K562 (cell line): ENCODE measurements at regions not wholly inside any gene's neighbourhood (a gene's known extent, or its start where the extent isn't known, plus 50 kb on each side); places are given as distances from the start of the nearest gene placed in this dataset.

Source experiments
- ATAC-seq: fragments of 200-7000 bp; cut with Tn5 transposase; 3 replicates; pipeline ENCODE4 v1.9.1; 2020; ENCODE audit warnings: moderate library complexity
- BruUV-seq: library from RNA; stranded (reverse); fragments of 400-500 nt; replicated peaks from 2 replicates; lab custom pipeline; 2021; lab: Mats Ljungman, UMichigan
- CTCF ChIA-PET: fragments of 300-600 bp; formaldehyde crosslinking; extraction: SDS; loops from one replicate; lab custom pipeline; 2021; ENCODE audit warnings: low intra/inter-chr PET ratio; lab: Yijun Ruan, JAX
- POLR2A ChIA-PET: fragments of 300-600, 350-650 bp; sonication (Branson Sonifier 250); formaldehyde crosslinking; extraction: SDS; loops from one replicate; lab custom pipeline; 2021; ENCODE audit warnings: antibody characterized with exemption, inconsistent platforms; lab: Yijun Ruan, JAX
- DNase-seq, 4 experiments: peaks; one replicate each; pipeline versions ENCODE4 v3.0.0 to v3.0.0-alpha.2; 2011 to 2018; ENCODE audit warnings: low spot score in 3 of 4, mixed read lengths in 3 of 4; ENCODE audit errors: extremely low read depth in 1 of 4
- FAIRE-seq: peaks from 2 replicates; lab custom pipeline; 2011; peaks lifted over from hg19 to GRCh38; lab: Jason Lieb, UNC
- H2AFZ ChIP-seq: 2 replicates; pipeline ENCODE4 v1.6.0; 2011; ENCODE audit warnings: low read depth, low read length, control low read depth, inconsistent platforms
- H3K27ac ChIP-seq: fragments of 200-600 bp; 3 replicates; pipeline ENCODE4 v1.8.0; 2011; ENCODE audit warnings: low read depth, mild to moderate bottlenecking, control low read depth, inconsistent platforms, low read length, moderate library complexity, mixed read lengths; ENCODE audit errors: extremely low read depth
- H3K27me3 ChIP-seq, 2 experiments: fragments of 300-600 bp in 1 of 2; 2 replicates in 1 of 2; 3 replicates in 1 of 2; pipeline versions ENCODE4 v1.6.0 to v1.8.0; 2011; ENCODE audit warnings: inconsistent platforms in 2 of 2, low read length in 2 of 2, mild to moderate bottlenecking in 1 of 2, mixed read lengths in 1 of 2, moderate library complexity in 1 of 2; ENCODE audit not compliant: control insufficient read depth in 2 of 2, insufficient read depth in 2 of 2
- H3K36me3 ChIP-seq: fragments of 300-600 bp; 3 replicates; pipeline ENCODE4 v1.8.0; 2011; ENCODE audit warnings: mild to moderate bottlenecking, low read length, inconsistent platforms; ENCODE audit not compliant: control insufficient read depth, insufficient read depth
- H3K4me1 ChIP-seq, 2 experiments: fragments of 200-600 bp in 1 of 2; replicated peaks in 1 of 2; 2 replicates in 1 of 2; 3 replicates in 1 of 2; pipeline versions ENCODE4 v1.5.1 to v1.8.0; 2011; ENCODE audit warnings: inconsistent platforms in 2 of 2, low read length in 2 of 2, mild to moderate bottlenecking in 1 of 2, mixed read lengths in 1 of 2, moderate library complexity in 1 of 2; ENCODE audit not compliant: control insufficient read depth in 2 of 2, insufficient read depth in 2 of 2
- H3K4me2 ChIP-seq: 2 replicates; pipeline ENCODE4 v1.6.1; 2011; ENCODE audit warnings: low read length, control low read depth, inconsistent platforms, mixed read lengths; ENCODE audit not compliant: insufficient read depth
- H3K4me3 ChIP-seq: fragments of 200-600 bp; sonication (generic), shearing (Covaris generic); 2 replicates; pipeline ENCODE4 v1.5.1; 2016; ENCODE audit warnings: control low read depth, inconsistent platforms
- H3K79me2 ChIP-seq: fragments of 200-600 bp; 3 replicates; pipeline ENCODE4 v1.8.0; 2011; ENCODE audit warnings: low read length, inconsistent platforms; ENCODE audit not compliant: control insufficient read depth, insufficient read depth
- H3K9ac ChIP-seq, 2 experiments: 2 replicates each; pipeline versions ENCODE4 v1.6.0 to v1.6.1; 2011; ENCODE audit warnings: low read depth in 2 of 2, low read length in 2 of 2, control low read depth in 1 of 2, inconsistent platforms in 1 of 2, mild to moderate bottlenecking in 1 of 2, mixed read lengths in 1 of 2; ENCODE audit not compliant: insufficient read depth in 1 of 2
- H3K9me1 ChIP-seq: one replicate; pipeline ENCODE4 v1.6.0; 2011; ENCODE audit warnings: inconsistent platforms, mild to moderate bottlenecking, low read length, moderate library complexity; ENCODE audit not compliant: control insufficient read depth, insufficient read depth
- H3K9me3 ChIP-seq: replicated peaks from 2 replicates; pipeline ENCODE4 v1.5.1; 2011; ENCODE audit warnings: low read depth, low read length, inconsistent platforms; ENCODE audit not compliant: control insufficient read depth, insufficient read depth
- H4K20me1 ChIP-seq: replicated peaks from 2 replicates; pipeline ENCODE4 v1.6.1; 2011; ENCODE audit warnings: low read length, inconsistent platforms, mixed read lengths; ENCODE audit not compliant: control insufficient read depth, insufficient read depth
- BCL6 ChIP-seq: fragments of 250-450 bp; sonication (Bioruptor Pico); IDR thresholded peaks from 2 replicates; pipeline ENCODE4 v1.4.0; 2020
- CHCHD3 ChIP-seq: fragments of 250-450 bp; sonication (Bioruptor Pico); IDR thresholded peaks from 2 replicates; pipeline ENCODE4 v2.1.2; 2022; ENCODE audit warnings: mild to moderate bottlenecking
- COPS2 ChIP-seq: fragments of 450-650 bp; conservative IDR thresholded peaks from 2 replicates; pipeline ENCODE4 v1.6.1; 2016; ENCODE audit warnings: mild to moderate bottlenecking, moderate library complexity
- DPF2 ChIP-seq: fragments of 450-650 bp; IDR thresholded peaks from 2 replicates; pipeline ENCODE4 v1.6.1; 2016
- GABPB1 ChIP-seq: sonication (generic); formaldehyde crosslinking; IDR thresholded peaks from 2 replicates; pipeline ENCODE4 v1.8.0; 2022; ENCODE audit warnings: mild to moderate bottlenecking, missing genetic modification reagents
- GATAD2A ChIP-seq: fragments of 450-650 bp; IDR thresholded peaks from 2 replicates; pipeline ENCODE4 v1.6.1; 2017
- MAX ChIP-seq: sonication (generic); formaldehyde crosslinking; IDR thresholded peaks from 2 replicates; pipeline ENCODE4 v1.9.0; 2022; ENCODE audit warnings: mild to moderate bottlenecking, missing genetic modification reagents
- NCOA2 ChIP-seq, 2 experiments: fragments of 450-650 bp; IDR thresholded peaks; 2 replicates each; pipeline ENCODE4 v1.6.1; 2018; ENCODE audit warnings: mild to moderate bottlenecking in 2 of 2, moderate library complexity in 1 of 2; ENCODE audit not compliant: partially characterized antibody in 2 of 2
- NR4A1 ChIP-seq, 2 experiments: fragments of 250-450 bp in 1 of 2; fragments of 450-650 bp in 1 of 2; sonication (Bioruptor Pico) in 1 of 2; IDR thresholded peaks; 2 replicates each; pipeline versions ENCODE4 v1.4.0 to v1.6.1; 2016 to 2020; ENCODE audit warnings: mild to moderate bottlenecking in 2 of 2, missing compliant biosample characterization in 1 of 2, missing genetic modification characterization in 1 of 2, moderate library complexity in 1 of 2
- POLR2B ChIP-seq: fragments of 450-650 bp; IDR thresholded peaks from 2 replicates; pipeline ENCODE4 v1.6.1; 2018; ENCODE audit warnings: low read depth; ENCODE audit not compliant: partially characterized antibody
- RBBP5 ChIP-seq: fragments of 200-600 bp; sonication (generic); IDR thresholded peaks from 2 replicates; pipeline ENCODE4 v1.6.1; 2012; ENCODE audit warnings: borderline replicate concordance, mild to moderate bottlenecking, low read length, control low read depth, inconsistent platforms; ENCODE audit not compliant: insufficient read depth, poor library complexity, severe bottlenecking
- SIRT6 ChIP-seq: IDR thresholded peaks from one replicate; pipeline ENCODE4 v1.6.1; 2012; ENCODE audit warnings: low read depth, mild to moderate bottlenecking, control low read depth, inconsistent platforms, low read length, moderate library complexity
- SREBF2 ChIP-seq: sonication (generic); formaldehyde crosslinking; IDR thresholded peaks from 2 replicates; pipeline ENCODE4 v1.4.0; 2020; ENCODE audit warnings: mild to moderate bottlenecking, missing genetic modification reagents
- U2AF2 ChIP-seq: fragments of 200-400 bp; formaldehyde crosslinking; optimal IDR thresholded peaks from 2 replicates; pipeline ENCODE3; 2017; ENCODE audit warnings: low read depth, mild to moderate bottlenecking, low read length
- ZFP30 ChIP-seq: fragments of 250-450 bp; sonication (Bioruptor Pico); IDR thresholded peaks from 2 replicates; pipeline ENCODE4 v1.8.0; 2022; ENCODE audit warnings: moderate library complexity, mild to moderate bottlenecking, inconsistent platforms, borderline replicate concordance
- WGBS: fragments of 100-300 bp; shearing (Covaris generic); methylation state at CpG from one replicate; pipeline ENCODE4 v1.1.6; 2016; ENCODE audit warnings: low coverage, mixed read lengths; ENCODE audit not compliant: insufficient coverage; ENCODE audit errors: missing lambda C conversion rate; 5-methylcytosine and 5-hydroxymethylcytosine counted together
- in situ Hi-C: fragments of 300-500 bp; cut with MboI; formaldehyde crosslinking; loops from 4 replicates; pipeline ENCODE4 v1.15.0; 2018; ENCODE audit warnings: inconsistent platforms, mixed read lengths
- intact Hi-C: fragments of 100-400 bp; cut with micrococcal nuclease; formaldehyde crosslinking; loops from 2 replicates; pipeline ENCODE4 v1.14.2; 2022

- TF ChIP-seq RBBP5 (no peak), U2AF2 (no peak), MAX (no peak), SIRT6 (no peak), COPS2 (no peak), ZFP30 (no peak), GABPB1 (CRISPR knock-in tag) (no peak), NR4A1 (CRISPR knock-in tag; IDR thresholded peaks at IDR 0.05) (no peak), NR4A1 (tag; IDR thresholded peaks at IDR 0.05) (no peak), GATAD2A (no peak)
Observed at GRCh38 chr1:188668083-188668482, 1809.6 kb downstream of the BRINP3 start (continued).

GRCh38 chr1:188669728-188670382 lies 1807.8 kb downstream of the BRINP3 start:
- no peaks in the 10 kb centered on the region; the same call in 1 of the 2 replicates for H3K9me3 ChIP-seq
- WGBS = 0% methylated on average over 3 of the region's 3 CpGs
- no peak for ATAC-seq
- H3K36me3 ChIP-seq = no peaks in the 10 kb centered on the region
- CTCF ChIA-PET = no interaction called here
- H2AFZ ChIP-seq = no peak overlapping the region
- TF ChIP-seq NCOA2 (IDR thresholded peaks at IDR 0.05; ENCODE audit: partially characterized antibody in 2 of 2) = no peak
- no peak for TF ChIP-seq DPF2
- TF ChIP-seq CHCHD3 (CRISPR knock-in tag) = no peak
- no peak for TF ChIP-seq POLR2B
- TF ChIP-seq BCL6 (CRISPR knock-in tag) = no peak
- no peak for TF ChIP-seq SREBF2 (CRISPR knock-in tag)
- TF ChIP-seq, all 486 proteins: peak for 0
- Histone ChIP-seq H4K20me1 (no peaks in the 10 kb centered on the region), H3K79me2 (no peaks in the 10 kb centered on the region), H3K4me1 (no peaks in the 10 kb centered on the region), H3K4me3 (no peak overlapping the region), H3K9me1 (no peaks in the 10 kb centered on the region), H3K9ac (no peak overlapping the region), H3K27me3 (no peaks in the 10 kb centered on the region), H3K27ac (no peak overlapping the region), H3K4me2 (no peak overlapping the region)
- BruUV-seq = no TSS peak
- intact Hi-C loops = no loop called here
- in situ Hi-C loops = no loop called here
- no peak for DNase-seq
- POLR2A ChIA-PET = no interaction called here
- no peak for FAIRE-seq
